WTC11 (cell line): ENCODE measurements at regions not wholly inside any gene's neighbourhood (a gene's known extent, or its start where the extent isn't known, plus 50 kb on each side); places are given as distances from the start of the nearest gene placed in this dataset.

ENCODE experiments used
- JUN ChIP-seq: sonication (generic); formaldehyde crosslinking; IDR thresholded peaks from 2 replicates; pipeline ENCODE4 v1.8.0; 2023; ENCODE audit warnings: mild to moderate bottlenecking, missing genetic modification reagents
- NR1H2 ChIP-seq: sonication (generic); formaldehyde crosslinking; IDR thresholded peaks from 2 replicates; pipeline ENCODE4 v1.9.0; 2021; ENCODE audit warnings: mild to moderate bottlenecking, moderate library complexity, missing genetic modification reagents
- SP1 ChIP-seq: sonication (generic); formaldehyde crosslinking; conservative IDR thresholded peaks from 2 replicates; pipeline ENCODE4 v1.8.1; 2022; ENCODE audit warnings: missing genetic modification reagents
- TF ChIP-seq, protein P1 (sequence below): fragments of 200-600 bp; IDR thresholded peaks from 2 replicates; pipeline ENCODE4 v1.8.0; 2022; ENCODE audit warnings: antibody characterized with exemption
- TF ChIP-seq, protein P2 (sequence below): sonication (generic); formaldehyde crosslinking; IDR thresholded peaks from 2 replicates; pipeline ENCODE4 v1.8.1; 2023; ENCODE audit warnings: mild to moderate bottlenecking, missing genetic modification reagents
- TF ChIP-seq, protein P3 (sequence below): sonication (generic); formaldehyde crosslinking; IDR thresholded peaks from 2 replicates; pipeline ENCODE4 v1.8.1; 2023; ENCODE audit warnings: mild to moderate bottlenecking, missing genetic modification reagents, moderate library complexity
- TF ChIP-seq, protein P4 (sequence below): fragments of 250-450 bp; sonication (Bioruptor Pico); IDR thresholded peaks from 2 replicates; pipeline ENCODE4 v2.1.2; 2022; ENCODE audit warnings: mild to moderate bottlenecking, moderate library complexity
- TF ChIP-seq, protein P5 (sequence below): sonication (generic); formaldehyde crosslinking; IDR thresholded peaks from 2 replicates; pipeline ENCODE4 v1.8.1; 2023; ENCODE audit warnings: mild to moderate bottlenecking, moderate library complexity, missing genetic modification reagents

DNA sequence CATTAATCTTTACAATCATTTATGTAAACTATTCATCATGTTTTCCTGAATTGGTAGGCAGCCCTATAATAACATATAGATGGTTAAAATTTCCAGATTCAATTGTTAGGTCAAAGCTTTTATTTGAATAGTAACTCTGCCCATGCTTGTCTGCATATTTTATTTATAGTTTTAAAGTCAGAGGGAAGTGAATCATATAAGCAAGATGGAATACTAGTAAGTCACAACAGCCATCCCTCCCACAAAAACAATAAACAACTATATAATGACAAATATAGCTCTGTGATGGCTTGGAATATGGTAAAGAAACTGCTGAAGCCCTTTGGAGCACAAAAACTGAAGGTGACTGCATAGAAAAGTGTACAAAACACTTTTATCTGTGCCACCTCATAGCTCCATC is 156.3 kb upstream of the TMEM106B start:
- TF ChIP-seq, protein P1, sequence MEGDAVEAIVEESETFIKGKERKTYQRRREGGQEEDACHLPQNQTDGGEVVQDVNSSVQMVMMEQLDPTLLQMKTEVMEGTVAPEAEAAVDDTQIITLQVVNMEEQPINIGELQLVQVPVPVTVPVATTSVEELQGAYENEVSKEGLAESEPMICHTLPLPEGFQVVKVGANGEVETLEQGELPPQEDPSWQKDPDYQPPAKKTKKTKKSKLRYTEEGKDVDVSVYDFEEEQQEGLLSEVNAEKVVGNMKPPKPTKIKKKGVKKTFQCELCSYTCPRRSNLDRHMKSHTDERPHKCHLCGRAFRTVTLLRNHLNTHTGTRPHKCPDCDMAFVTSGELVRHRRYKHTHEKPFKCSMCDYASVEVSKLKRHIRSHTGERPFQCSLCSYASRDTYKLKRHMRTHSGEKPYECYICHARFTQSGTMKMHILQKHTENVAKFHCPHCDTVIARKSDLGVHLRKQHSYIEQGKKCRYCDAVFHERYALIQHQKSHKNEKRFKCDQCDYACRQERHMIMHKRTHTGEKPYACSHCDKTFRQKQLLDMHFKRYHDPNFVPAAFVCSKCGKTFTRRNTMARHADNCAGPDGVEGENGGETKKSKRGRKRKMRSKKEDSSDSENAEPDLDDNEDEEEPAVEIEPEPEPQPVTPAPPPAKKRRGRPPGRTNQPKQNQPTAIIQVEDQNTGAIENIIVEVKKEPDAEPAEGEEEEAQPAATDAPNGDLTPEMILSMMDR = no peak
- TF ChIP-seq, protein P2, sequence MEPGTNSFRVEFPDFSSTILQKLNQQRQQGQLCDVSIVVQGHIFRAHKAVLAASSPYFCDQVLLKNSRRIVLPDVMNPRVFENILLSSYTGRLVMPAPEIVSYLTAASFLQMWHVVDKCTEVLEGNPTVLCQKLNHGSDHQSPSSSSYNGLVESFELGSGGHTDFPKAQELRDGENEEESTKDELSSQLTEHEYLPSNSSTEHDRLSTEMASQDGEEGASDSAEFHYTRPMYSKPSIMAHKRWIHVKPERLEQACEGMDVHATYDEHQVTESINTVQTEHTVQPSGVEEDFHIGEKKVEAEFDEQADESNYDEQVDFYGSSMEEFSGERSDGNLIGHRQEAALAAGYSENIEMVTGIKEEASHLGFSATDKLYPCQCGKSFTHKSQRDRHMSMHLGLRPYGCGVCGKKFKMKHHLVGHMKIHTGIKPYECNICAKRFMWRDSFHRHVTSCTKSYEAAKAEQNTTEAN (CRISPR knock-in tag) = no peak
- TF ChIP-seq, protein P3, sequence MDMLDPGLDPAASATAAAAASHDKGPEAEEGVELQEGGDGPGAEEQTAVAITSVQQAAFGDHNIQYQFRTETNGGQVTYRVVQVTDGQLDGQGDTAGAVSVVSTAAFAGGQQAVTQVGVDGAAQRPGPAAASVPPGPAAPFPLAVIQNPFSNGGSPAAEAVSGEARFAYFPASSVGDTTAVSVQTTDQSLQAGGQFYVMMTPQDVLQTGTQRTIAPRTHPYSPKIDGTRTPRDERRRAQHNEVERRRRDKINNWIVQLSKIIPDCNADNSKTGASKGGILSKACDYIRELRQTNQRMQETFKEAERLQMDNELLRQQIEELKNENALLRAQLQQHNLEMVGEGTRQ = no peak
- TF ChIP-seq SP1 = no peak
- TF ChIP-seq JUN (CRISPR knock-in tag) = no peak
- TF ChIP-seq NR1H2 (CRISPR knock-in tag) = no peak
- TF ChIP-seq, protein P4, sequence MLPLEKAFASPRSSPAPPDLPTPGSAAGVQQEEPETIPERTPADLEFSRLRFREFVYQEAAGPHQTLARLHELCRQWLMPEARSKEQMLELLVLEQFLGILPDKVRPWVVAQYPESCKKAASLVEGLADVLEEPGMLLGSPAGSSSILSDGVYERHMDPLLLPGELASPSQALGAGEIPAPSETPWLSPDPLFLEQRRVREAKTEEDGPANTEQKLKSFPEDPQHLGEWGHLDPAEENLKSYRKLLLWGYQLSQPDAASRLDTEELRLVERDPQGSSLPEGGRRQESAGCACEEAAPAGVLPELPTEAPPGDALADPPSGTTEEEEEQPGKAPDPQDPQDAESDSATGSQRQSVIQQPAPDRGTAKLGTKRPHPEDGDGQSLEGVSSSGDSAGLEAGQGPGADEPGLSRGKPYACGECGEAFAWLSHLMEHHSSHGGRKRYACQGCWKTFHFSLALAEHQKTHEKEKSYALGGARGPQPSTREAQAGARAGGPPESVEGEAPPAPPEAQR (CRISPR knock-in tag) = no peak
- TF ChIP-seq, protein P5, sequence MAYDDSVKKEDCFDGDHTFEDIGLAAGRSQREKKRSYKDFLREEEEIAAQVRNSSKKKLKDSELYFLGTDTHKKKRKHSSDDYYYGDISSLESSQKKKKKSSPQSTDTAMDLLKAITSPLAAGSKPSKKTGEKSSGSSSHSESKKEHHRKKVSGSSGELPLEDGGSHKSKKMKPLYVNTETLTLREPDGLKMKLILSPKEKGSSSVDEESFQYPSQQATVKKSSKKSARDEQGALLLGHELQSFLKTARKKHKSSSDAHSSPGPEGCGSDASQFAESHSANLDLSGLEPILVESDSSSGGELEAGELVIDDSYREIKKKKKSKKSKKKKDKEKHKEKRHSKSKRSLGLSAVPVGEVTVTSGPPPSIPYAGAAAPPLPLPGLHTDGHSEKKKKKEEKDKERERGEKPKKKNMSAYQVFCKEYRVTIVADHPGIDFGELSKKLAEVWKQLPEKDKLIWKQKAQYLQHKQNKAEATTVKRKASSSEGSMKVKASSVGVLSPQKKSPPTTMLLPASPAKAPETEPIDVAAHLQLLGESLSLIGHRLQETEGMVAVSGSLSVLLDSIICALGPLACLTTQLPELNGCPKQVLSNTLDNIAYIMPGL = no peak
